Ascending aorta (tissue), 2 donors: ENCODE measurements at regions not wholly inside any gene's neighbourhood (a gene's known extent, or its start where the extent isn't known, plus 50 kb on each side); places are given as distances from the start of the nearest gene placed in this dataset.

Experiments used
- DNase-seq, 2 donors: peaks; one replicate each; pipeline ENCODE4 v3.0.0-alpha.2; 2019; ENCODE audit warnings: low spot score in 2 of 2
- H3K27ac ChIP-seq, 2 donors: fragments of 200-600 bp; sonication (generic); one replicate each; pipeline ENCODE4 v1.5.1; 2016 to 2017; ENCODE audit warnings: mild to moderate bottlenecking in 1 of 2
- H3K27me3 ChIP-seq: fragments of 200-600 bp; sonication (generic); one replicate; pipeline ENCODE4 v1.5.1; 2017
- H3K36me3 ChIP-seq, 2 donors: fragments of 200-600 bp; sonication (generic); one replicate each; pipeline ENCODE4 v1.5.1; 2016
- H3K4me1 ChIP-seq, 2 donors: fragments of 200-600 bp; sonication (generic); one replicate each; pipeline ENCODE4 v1.5.1; 2016 to 2017; ENCODE audit warnings: mild to moderate bottlenecking in 1 of 2
- H3K4me3 ChIP-seq, 2 donors: fragments of 200-600 bp; sonication (generic); one replicate each; pipeline ENCODE4 v1.5.1; 2016 to 2017; ENCODE audit warnings: mild to moderate bottlenecking in 1 of 2
- H3K9me3 ChIP-seq, 2 donors: fragments of 200-600 bp; sonication (generic); one replicate each; pipeline ENCODE4 v1.5.1; 2016
- CTCF ChIP-seq, 3 experiments: fragments of 200-600 bp in 2 of 3; fragments of 450-650 bp in 1 of 3; sonication (generic) in 2 of 3; IDR thresholded peaks; one replicate each; pipeline ENCODE4 v1.5.1; 2016 to 2019; ENCODE audit warnings: antibody characterized with exemption in 3 of 3, mild to moderate bottlenecking in 1 of 3, moderate library complexity in 1 of 3
- intact Hi-C: fragments of 100-400 bp; cut with DNase I; formaldehyde crosslinking; loops from one replicate; pipeline ENCODE4 v1.15.1; 2023

DNA sequence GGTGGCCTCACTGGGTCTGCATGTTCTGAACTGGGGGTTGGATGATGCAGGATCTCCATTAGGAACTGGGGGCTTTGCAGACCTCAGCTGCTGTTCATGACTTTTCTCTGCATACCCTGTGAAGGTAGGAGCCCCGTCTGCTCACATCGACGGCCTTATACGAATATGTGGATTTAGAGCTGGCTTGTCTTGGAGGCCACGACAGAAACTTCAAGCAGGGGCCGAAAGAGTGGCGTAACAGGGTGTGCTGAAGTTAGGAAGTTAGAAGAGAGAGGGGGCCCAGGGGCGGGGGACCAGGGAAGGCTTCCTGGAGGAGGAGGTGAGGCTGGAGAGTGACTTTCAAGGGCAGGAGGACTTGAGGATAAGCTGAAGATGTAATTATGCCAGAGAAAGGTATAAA is 144.9 kb downstream of the TSN start:
- TF ChIP-seq CTCF (IDR thresholded peaks at IDR 0.05), result no peak
- Histone ChIP-seq H3K4me1 (no peaks in the 10 kb centered on the region), H3K4me3 (no peak overlapping the region), H3K27ac (no peak overlapping the region), H3K36me3 (no peaks in the 10 kb centered on the region), H3K27me3 (no peaks in the 10 kb centered on the region), H3K9me3 (no peaks in the 10 kb centered on the region)
- DNase-seq, result no peak
- intact Hi-C loops, result no loop called here

- no peak for DNase-seq
- TF ChIP-seq CTCF (IDR thresholded peaks at IDR 0.05), result no peak
These were observed 146.7 kb downstream of the TSN start for GRCh38 chr2:121902171-121902591.

GRCh38 chr2:121902616-121903015 is 147.2 kb downstream of the TSN start:
- H3K27me3 ChIP-seq, result no peaks in the 10 kb centered on the region
- TF ChIP-seq CTCF (IDR thresholded peaks at IDR 0.05), result no peak
- no peaks in the 10 kb centered on the region for H3K9me3 ChIP-seq
- no peak overlapping the region for H3K27ac ChIP-seq
- H3K4me3 ChIP-seq, result no peak overlapping the region
- intact Hi-C loops, result no loop called here
- H3K36me3 ChIP-seq, result no peaks in the 10 kb centered on the region
- no peaks in the 10 kb centered on the region for H3K4me1 ChIP-seq
- no peak for DNase-seq

More at GRCh38 chr2:121902171-121902591, 146.7 kb downstream of the TSN start:
- Histone ChIP-seq H3K27ac (no peak overlapping the region), H3K4me1 (no peaks in the 10 kb centered on the region), H3K36me3 (no peaks in the 10 kb centered on the region), H3K4me3 (no peak overlapping the region), H3K27me3 (no peaks in the 10 kb centered on the region), H3K9me3 (no peaks in the 10 kb centered on the region)
- intact Hi-C loops, result no loop called here

GRCh38 chr2:121903037-121903689 is 147.7 kb downstream of the TSN start:
- Histone ChIP-seq H3K36me3 (no peaks in the 10 kb centered on the region), H3K27me3 (no peaks in the 10 kb centered on the region), H3K9me3 (no peaks in the 10 kb centered on the region), H3K27ac (no peak overlapping the region), H3K4me3 (no peak overlapping the region), H3K4me1 (no peaks in the 10 kb centered on the region)
- no peak for TF ChIP-seq CTCF (IDR thresholded peaks at IDR 0.05)
- intact Hi-C loops, result no loop called here
- DNase-seq, result no peak

DNA sequence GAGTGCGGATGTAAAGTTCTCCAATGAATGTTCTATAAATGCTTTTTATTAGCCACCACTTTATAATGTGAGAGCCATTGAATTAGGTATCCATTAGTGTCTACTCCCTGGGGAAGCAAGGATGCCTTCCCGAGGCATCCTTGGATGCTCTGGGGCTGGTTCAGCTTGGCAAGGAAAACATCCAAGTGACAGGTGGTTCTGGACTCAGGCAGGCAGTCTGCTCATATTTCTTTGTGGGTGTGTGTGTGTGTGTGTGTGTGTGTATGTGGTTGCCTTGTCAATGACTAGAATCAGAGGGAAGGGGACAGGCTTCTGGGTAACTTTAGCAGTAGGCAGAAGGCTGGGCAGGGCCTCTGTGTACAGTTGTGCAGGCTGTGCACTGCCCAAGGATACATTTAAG is 149.2 kb downstream of the TSN start:
- Histone ChIP-seq H3K36me3 (no peaks in the 10 kb centered on the region), H3K9me3 (no peaks in the 10 kb centered on the region), H3K27ac (no peak overlapping the region), H3K27me3 (no peaks in the 10 kb centered on the region), H3K4me1 (no peaks in the 10 kb centered on the region), H3K4me3 (no peak overlapping the region)
- intact Hi-C loops, result no loop called here
- no peak for DNase-seq
- TF ChIP-seq CTCF (IDR thresholded peaks at IDR 0.05), result no peak

- no peak for DNase-seq
- Histone ChIP-seq H3K9me3 (no peaks in the 10 kb centered on the region), H3K4me1 (no peaks in the 10 kb centered on the region), H3K27me3 (no peaks in the 10 kb centered on the region), H3K36me3 (no peaks in the 10 kb centered on the region), H3K27ac (no peak overlapping the region), H3K4me3 (no peak overlapping the region)
- intact Hi-C loops, result no loop called here
- no peak for TF ChIP-seq CTCF (IDR thresholded peaks at IDR 0.05)
These were observed 149.8 kb downstream of the TSN start for GRCh38 chr2:121905201-121905600.
